HG02870 (cell line): ENCODE measurements at regions not wholly inside any gene's neighbourhood (a gene's known extent, or its start where the extent isn't known, plus 50 kb on each side); places are given as distances from the start of the nearest gene placed in this dataset.
"Not testable (repeated sequence)": the region's sequence is repeated elsewhere in the genome, so short reads cannot be mapped to it uniquely, and the experiment has no call there.

Experiments
- ATAC-seq: cut with Tn5 transposase; IDR thresholded peaks from one replicate; pipeline ENCODE4 v1.9.1; 2021; ENCODE audit warnings: mild to moderate bottlenecking, moderate library complexity; ENCODE audit not compliant: unreplicated experiment

DNA sequence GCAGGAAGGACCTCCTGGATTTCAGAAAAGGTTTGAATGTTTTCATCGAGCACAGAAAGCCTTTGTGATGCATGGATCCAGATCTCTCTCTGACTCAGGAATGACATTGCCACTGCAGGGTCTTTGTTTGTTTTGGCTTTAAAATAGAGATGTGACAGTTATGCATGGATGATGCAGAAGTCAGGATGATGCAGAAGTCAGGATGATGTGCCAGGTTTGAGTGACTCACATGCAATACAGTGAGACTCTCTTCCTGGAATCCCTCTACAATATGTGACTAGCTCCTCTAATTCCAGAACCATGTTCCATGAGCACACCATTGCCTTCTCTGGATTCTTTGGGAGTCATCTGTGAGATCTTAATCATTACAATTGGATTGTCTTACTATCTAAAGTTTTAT lies 177.9 kb upstream of the RAB6C start:
- no peak for ATAC-seq

DNA sequence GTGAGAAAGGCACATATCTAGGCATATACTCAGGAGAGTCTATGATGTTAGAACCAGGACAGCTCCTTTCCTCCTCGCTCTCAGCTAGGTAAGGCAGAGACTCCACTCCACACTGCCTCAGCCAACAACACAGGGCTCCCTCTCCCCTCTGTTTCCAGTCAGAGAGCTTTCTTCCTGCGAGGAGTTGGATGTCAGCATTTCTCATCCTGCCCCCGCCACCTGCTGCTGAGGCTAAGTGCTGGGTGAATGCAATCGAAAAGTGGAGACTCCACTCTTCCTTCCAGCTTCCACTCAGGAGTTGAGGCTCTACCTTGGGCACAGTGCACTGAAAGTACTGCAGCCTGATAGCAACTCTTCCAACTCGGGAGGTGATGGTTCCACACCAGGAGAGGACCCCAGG lies 177.2 kb upstream of the RAB6C start:
- no peak for ATAC-seq

DNA sequence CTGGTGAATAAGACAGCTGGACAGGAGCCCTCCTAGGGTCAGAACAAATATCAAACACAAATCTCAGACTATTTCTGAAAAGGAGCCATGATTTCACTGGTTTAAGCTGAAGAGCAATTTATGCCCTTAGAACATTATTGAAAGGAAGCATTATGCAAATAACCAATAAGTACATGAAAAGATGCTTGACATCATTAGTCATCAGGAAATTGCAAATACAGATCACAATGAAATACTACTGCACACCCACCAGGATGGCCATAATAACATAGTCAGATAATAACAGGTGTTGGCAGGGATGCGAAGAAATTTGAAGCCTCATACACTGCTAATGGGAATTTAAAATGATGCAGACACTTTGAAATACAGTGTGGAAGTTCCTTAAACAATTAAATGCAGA lies 176.4 kb upstream of the RAB6C start:
- ATAC-seq = no peak

- no peak for ATAC-seq
These were observed 175.6 kb upstream of the RAB6C start for GRCh38 chr2:129803871-129804270.

- ATAC-seq = no peak
These were observed 173.6 kb upstream of the RAB6C start for GRCh38 chr2:129805899-129806298.

DNA sequence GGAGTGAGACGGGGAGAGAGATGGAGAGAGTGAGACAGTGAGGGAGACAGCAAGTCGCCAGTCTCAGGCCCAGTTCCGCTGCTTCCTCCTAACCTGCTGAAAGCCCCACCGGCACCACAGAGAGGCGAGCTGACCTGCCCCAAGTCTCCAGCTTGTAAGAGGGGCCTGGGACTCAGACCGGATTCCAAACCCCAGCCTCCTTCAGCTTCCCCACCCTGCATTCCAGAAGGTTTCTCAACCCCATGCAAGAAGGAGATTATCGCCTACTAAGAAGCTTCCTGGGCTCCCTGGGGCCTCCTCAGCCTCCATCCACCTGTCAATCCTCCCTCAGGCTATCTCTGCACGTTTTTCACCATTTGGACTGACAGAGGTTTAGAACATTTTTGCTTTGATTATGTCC lies 173.1 kb upstream of the RAB6C start:
- no peak for ATAC-seq

DNA sequence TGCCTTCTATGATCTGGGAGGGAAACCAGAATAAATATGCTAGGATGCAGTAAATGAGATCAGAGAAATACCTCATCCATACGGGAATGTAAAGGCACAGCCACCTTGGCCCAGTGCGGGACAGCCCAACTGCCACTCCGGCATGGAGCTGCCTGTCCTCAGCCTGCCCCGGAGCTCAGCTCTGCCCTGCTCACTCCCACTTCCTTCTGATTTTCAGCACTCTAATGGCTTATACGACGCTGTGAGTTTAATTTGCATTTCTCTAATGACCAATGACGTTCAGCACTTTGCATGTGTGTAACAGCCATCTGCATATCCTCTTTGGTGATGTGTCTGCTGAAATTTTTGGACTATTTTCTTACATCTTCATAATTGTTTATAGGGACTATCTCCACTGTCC lies 172.5 kb upstream of the RAB6C start:
- no peak for ATAC-seq

GRCh38 chr2:129807642-129808338 lies 171.7 kb upstream of the RAB6C start:
- not testable (repeated sequence) for ATAC-seq

DNA sequence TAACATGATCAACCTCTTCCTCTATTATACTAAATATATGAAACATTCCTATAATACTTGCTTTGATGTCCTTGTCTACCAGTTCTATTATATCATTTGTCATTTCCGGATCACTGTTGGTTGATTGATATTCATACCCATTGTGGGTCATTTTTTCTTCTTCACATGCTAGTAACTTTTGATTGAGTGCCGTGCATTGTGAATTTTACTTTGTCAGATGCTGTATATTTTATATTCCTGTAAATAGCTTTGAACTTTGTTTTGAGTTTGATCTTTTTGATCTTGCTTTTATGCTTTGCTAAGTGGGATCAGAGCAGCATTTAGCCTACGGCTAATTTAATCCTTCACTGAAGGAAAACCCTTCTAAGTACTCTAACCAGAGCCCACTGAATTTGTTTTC lies 168.9 kb upstream of the RAB6C start:
- no peak for ATAC-seq

- peak; percentile 65 for ATAC-seq
These were observed 167.4 kb upstream of the RAB6C start for GRCh38 chr2:129812071-129812470.

GRCh38 chr2:129812654-129813053 lies 166.8 kb upstream of the RAB6C start:
- no peak for ATAC-seq

GRCh38 chr2:129813404-129813803 lies 166.1 kb upstream of the RAB6C start:
- ATAC-seq = no peak

DNA sequence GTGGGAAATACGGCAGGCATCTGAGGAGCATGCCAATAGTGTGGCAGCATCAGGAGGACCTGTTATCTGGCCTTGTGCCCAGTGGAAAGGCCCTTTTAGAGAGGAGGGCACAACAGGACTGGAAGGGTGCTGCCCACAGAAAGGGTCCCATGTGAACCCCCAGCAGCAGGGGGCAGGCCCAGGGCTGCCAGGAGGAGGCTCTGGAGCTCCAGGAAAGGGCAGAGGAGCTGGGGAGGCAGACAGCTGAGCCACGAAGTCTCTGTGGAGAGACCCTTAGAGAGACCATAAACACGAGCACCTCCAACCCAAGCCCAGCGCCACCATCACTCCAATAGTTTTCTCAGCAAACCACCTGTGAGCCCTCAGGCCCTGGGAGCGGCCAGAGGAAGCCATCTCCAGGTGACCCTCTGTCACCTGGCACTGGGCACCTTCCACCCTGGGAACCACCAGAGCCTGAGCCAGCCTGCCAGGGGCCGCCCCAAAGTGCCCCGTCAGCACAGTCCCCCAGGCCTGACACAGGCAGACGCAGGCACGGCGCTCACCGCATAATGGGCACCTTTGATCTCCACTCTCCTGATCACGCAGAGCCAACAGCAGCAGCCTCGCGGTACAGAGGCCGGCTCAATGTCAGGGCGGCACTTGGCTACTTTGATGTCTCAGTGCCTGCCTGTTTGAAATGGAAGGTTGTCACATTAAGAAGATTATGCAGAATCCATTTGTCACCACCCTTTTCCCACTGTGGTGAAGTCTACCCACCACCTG lies 162.5 kb upstream of the RAB6C start:
- no peak for ATAC-seq

- ATAC-seq = no peak
These were observed 159.6 kb upstream of the RAB6C start for GRCh38 chr2:129819855-129820254.

GRCh38 chr2:129820908-129821307 lies 158.6 kb upstream of the RAB6C start:
- ATAC-seq = no peak

- ATAC-seq = no peak
These were observed 158.0 kb upstream of the RAB6C start for GRCh38 chr2:129821445-129821844.

GRCh38 chr2:129823044-129823443 lies 156.4 kb upstream of the RAB6C start:
- ATAC-seq = no peak

GRCh38 chr2:129827311-129828090 lies 152.0 kb upstream of the RAB6C start:
- no peak for ATAC-seq

DNA sequence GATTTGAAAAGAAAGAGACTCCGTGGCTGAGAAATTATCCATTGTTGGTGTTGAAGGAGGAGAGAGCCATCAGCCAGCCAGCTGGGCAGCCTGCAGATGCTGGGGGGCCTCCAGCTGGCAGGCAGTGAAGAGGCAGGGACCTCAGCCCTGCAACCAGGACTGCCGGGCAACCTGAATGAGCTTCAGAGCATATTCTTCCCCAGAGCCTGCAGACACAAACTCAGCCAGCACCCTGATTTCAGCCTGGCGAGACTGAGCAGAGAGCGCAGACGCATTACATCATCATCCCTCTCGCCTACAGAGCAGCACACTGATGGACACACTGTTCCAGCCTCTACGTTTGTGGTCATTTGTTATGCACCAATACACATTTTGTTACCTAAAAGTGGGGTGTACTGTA lies 150.7 kb upstream of the RAB6C start:
- ATAC-seq = no peak

- ATAC-seq = no peak
These were observed 149.9 kb upstream of the RAB6C start for GRCh38 chr2:129829588-129829987.

- no peak for ATAC-seq
These were observed 148.4 kb upstream of the RAB6C start for GRCh38 chr2:129831018-129831417.

- ATAC-seq = not testable (repeated sequence)
These were observed 146.0 kb upstream of the RAB6C start for GRCh38 chr2:129833465-129833864.
